K562 (cell line): ENCODE measurements at regions not wholly inside any gene's neighbourhood (a gene's known extent, or its start where the extent isn't known, plus 50 kb on each side); places are given as distances from the start of the nearest gene placed in this dataset.

Source experiments
- ATAC-seq: fragments of 200-7000 bp; cut with Tn5 transposase; 3 replicates; pipeline ENCODE4 v1.9.1; 2020; ENCODE audit warnings: moderate library complexity
- BruUV-seq: library from RNA; stranded (reverse); fragments of 400-500 nt; replicated peaks from 2 replicates; lab custom pipeline; 2021; lab: Mats Ljungman, UMichigan
- CTCF ChIA-PET: fragments of 300-600 bp; formaldehyde crosslinking; extraction: SDS; loops from one replicate; lab custom pipeline; 2021; ENCODE audit warnings: low intra/inter-chr PET ratio; lab: Yijun Ruan, JAX
- POLR2A ChIA-PET: fragments of 300-600, 350-650 bp; sonication (Branson Sonifier 250); formaldehyde crosslinking; extraction: SDS; loops from one replicate; lab custom pipeline; 2021; ENCODE audit warnings: antibody characterized with exemption, inconsistent platforms; lab: Yijun Ruan, JAX
- DNase-seq, 4 experiments: peaks; one replicate each; pipeline versions ENCODE4 v3.0.0 to v3.0.0-alpha.2; 2011 to 2018; ENCODE audit warnings: low spot score in 3 of 4, mixed read lengths in 3 of 4; ENCODE audit errors: extremely low read depth in 1 of 4
- FAIRE-seq: peaks from 2 replicates; lab custom pipeline; 2011; peaks lifted over from hg19 to GRCh38; lab: Jason Lieb, UNC
- H2AFZ ChIP-seq: 2 replicates; pipeline ENCODE4 v1.6.0; 2011; ENCODE audit warnings: low read depth, low read length, control low read depth, inconsistent platforms
- H3K27ac ChIP-seq: fragments of 200-600 bp; 3 replicates; pipeline ENCODE4 v1.8.0; 2011; ENCODE audit warnings: low read depth, mild to moderate bottlenecking, control low read depth, inconsistent platforms, low read length, moderate library complexity, mixed read lengths; ENCODE audit errors: extremely low read depth
- H3K27me3 ChIP-seq, 2 experiments: fragments of 300-600 bp in 1 of 2; 2 replicates in 1 of 2; 3 replicates in 1 of 2; pipeline versions ENCODE4 v1.6.0 to v1.8.0; 2011; ENCODE audit warnings: inconsistent platforms in 2 of 2, low read length in 2 of 2, mild to moderate bottlenecking in 1 of 2, mixed read lengths in 1 of 2, moderate library complexity in 1 of 2; ENCODE audit not compliant: control insufficient read depth in 2 of 2, insufficient read depth in 2 of 2
- H3K36me3 ChIP-seq: fragments of 300-600 bp; 3 replicates; pipeline ENCODE4 v1.8.0; 2011; ENCODE audit warnings: mild to moderate bottlenecking, low read length, inconsistent platforms; ENCODE audit not compliant: control insufficient read depth, insufficient read depth
- H3K4me1 ChIP-seq, 2 experiments: fragments of 200-600 bp in 1 of 2; replicated peaks in 1 of 2; 2 replicates in 1 of 2; 3 replicates in 1 of 2; pipeline versions ENCODE4 v1.5.1 to v1.8.0; 2011; ENCODE audit warnings: inconsistent platforms in 2 of 2, low read length in 2 of 2, mild to moderate bottlenecking in 1 of 2, mixed read lengths in 1 of 2, moderate library complexity in 1 of 2; ENCODE audit not compliant: control insufficient read depth in 2 of 2, insufficient read depth in 2 of 2
- H3K4me2 ChIP-seq: 2 replicates; pipeline ENCODE4 v1.6.1; 2011; ENCODE audit warnings: low read length, control low read depth, inconsistent platforms, mixed read lengths; ENCODE audit not compliant: insufficient read depth
- H3K4me3 ChIP-seq: fragments of 200-600 bp; sonication (generic), shearing (Covaris generic); 2 replicates; pipeline ENCODE4 v1.5.1; 2016; ENCODE audit warnings: control low read depth, inconsistent platforms
- H3K79me2 ChIP-seq: fragments of 200-600 bp; 3 replicates; pipeline ENCODE4 v1.8.0; 2011; ENCODE audit warnings: low read length, inconsistent platforms; ENCODE audit not compliant: control insufficient read depth, insufficient read depth
- H3K9ac ChIP-seq, 2 experiments: 2 replicates each; pipeline versions ENCODE4 v1.6.0 to v1.6.1; 2011; ENCODE audit warnings: low read depth in 2 of 2, low read length in 2 of 2, control low read depth in 1 of 2, inconsistent platforms in 1 of 2, mild to moderate bottlenecking in 1 of 2, mixed read lengths in 1 of 2; ENCODE audit not compliant: insufficient read depth in 1 of 2
- H3K9me1 ChIP-seq: one replicate; pipeline ENCODE4 v1.6.0; 2011; ENCODE audit warnings: inconsistent platforms, mild to moderate bottlenecking, low read length, moderate library complexity; ENCODE audit not compliant: control insufficient read depth, insufficient read depth
- H3K9me3 ChIP-seq: replicated peaks from 2 replicates; pipeline ENCODE4 v1.5.1; 2011; ENCODE audit warnings: low read depth, low read length, inconsistent platforms; ENCODE audit not compliant: control insufficient read depth, insufficient read depth
- H4K20me1 ChIP-seq: replicated peaks from 2 replicates; pipeline ENCODE4 v1.6.1; 2011; ENCODE audit warnings: low read length, inconsistent platforms, mixed read lengths; ENCODE audit not compliant: control insufficient read depth, insufficient read depth
- E4F1 ChIP-seq: fragments of 250-450 bp; sonication (Bioruptor Pico); IDR thresholded peaks from 2 replicates; pipeline ENCODE4 v1.5.0; 2021; ENCODE audit warnings: mild to moderate bottlenecking, borderline replicate concordance
- EP400 ChIP-seq: fragments of 450-650 bp; IDR thresholded peaks from 2 replicates; pipeline ENCODE4 v1.6.1; 2017; ENCODE audit warnings: antibody characterized with exemption, mild to moderate bottlenecking, moderate library complexity
- HDAC3 ChIP-seq: fragments of 450-650 bp; IDR thresholded peaks from 2 replicates; pipeline ENCODE4 v1.6.1; 2018; ENCODE audit warnings: borderline replicate concordance, mild to moderate bottlenecking, moderate library complexity; ENCODE audit not compliant: partially characterized antibody
- HNRNPH1 ChIP-seq: fragments of 200-400 bp; formaldehyde crosslinking; optimal IDR thresholded peaks from 2 replicates; pipeline ENCODE3; 2017; ENCODE audit warnings: low read depth, mild to moderate bottlenecking, low read length, moderate library complexity
- KAT8 ChIP-seq: fragments of 450-650 bp; IDR thresholded peaks from 2 replicates; pipeline ENCODE4 v1.6.1; 2016; ENCODE audit warnings: low read depth, mild to moderate bottlenecking
- MTA3 ChIP-seq: fragments of 450-650 bp; formaldehyde crosslinking; IDR thresholded peaks from 2 replicates; pipeline ENCODE4 v1.6.1; 2017; ENCODE audit warnings: mild to moderate bottlenecking, borderline replicate concordance
- PRMT5 ChIP-seq: sonication (generic); formaldehyde crosslinking; IDR thresholded peaks from 2 replicates; pipeline ENCODE4 v1.5.0; 2020; ENCODE audit warnings: missing genetic modification reagents
- SRSF9 ChIP-seq: fragments of 200-400 bp; formaldehyde crosslinking; IDR thresholded peaks from 2 replicates; pipeline ENCODE4 v1.6.1; 2017; ENCODE audit warnings: low read depth, low read length, borderline replicate concordance
- ZC3H11A ChIP-seq: IDR thresholded peaks from 2 replicates; pipeline ENCODE4 v1.6.1; 2012; ENCODE audit warnings: low read depth, low read length, improper control_type of control experiment
- ZNF766 ChIP-seq: fragments of 200-800 bp; sonication (Bioruptor generic); conservative IDR thresholded peaks from 2 replicates; pipeline ENCODE4 v1.6.1; 2016; ENCODE audit warnings: missing genetic modification characterization, missing compliant biosample characterization
- WGBS: fragments of 100-300 bp; shearing (Covaris generic); methylation state at CpG from one replicate; pipeline ENCODE4 v1.1.6; 2016; ENCODE audit warnings: low coverage, mixed read lengths; ENCODE audit not compliant: insufficient coverage; ENCODE audit errors: missing lambda C conversion rate; 5-methylcytosine and 5-hydroxymethylcytosine counted together
- in situ Hi-C: fragments of 300-500 bp; cut with MboI; formaldehyde crosslinking; loops from 4 replicates; pipeline ENCODE4 v1.15.0; 2018; ENCODE audit warnings: inconsistent platforms, mixed read lengths
- intact Hi-C: fragments of 100-400 bp; cut with micrococcal nuclease; formaldehyde crosslinking; loops from 2 replicates; pipeline ENCODE4 v1.14.2; 2022
- TF ChIP-seq, protein P1 (sequence below): fragments of 450-650 bp; conservative IDR thresholded peaks from 2 replicates; pipeline ENCODE4 v1.6.1; 2016; ENCODE audit warnings: missing genetic modification characterization, low read depth, mild to moderate bottlenecking, control low read depth, missing compliant biosample characterization
- TF ChIP-seq, protein P2 (sequence below): fragments of 250-450 bp; sonication (Bioruptor Pico); IDR thresholded peaks from 2 replicates; pipeline ENCODE4 v1.9.0; 2021; ENCODE audit warnings: mild to moderate bottlenecking, inconsistent platforms

DNA sequence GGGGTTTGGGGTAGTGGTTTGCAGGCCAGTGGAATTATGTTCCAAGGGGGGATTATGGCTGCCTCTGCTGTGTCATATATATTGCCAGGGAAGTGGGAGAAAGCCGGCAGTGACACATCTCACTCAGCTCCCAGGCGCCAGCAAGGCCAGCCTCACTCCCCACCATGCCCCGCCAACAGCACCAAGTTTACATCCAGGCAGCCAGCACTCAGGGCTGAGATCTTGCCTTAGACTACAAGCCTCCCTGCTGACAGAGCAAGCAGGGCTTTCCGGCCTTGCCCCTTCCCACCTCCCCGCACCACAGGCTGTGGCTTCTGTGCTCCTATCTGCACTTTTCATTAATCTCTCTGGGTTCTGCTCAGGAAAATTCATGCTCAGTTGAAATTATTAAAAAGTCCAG, 385.1 kb downstream of the MZT1 start (continued):
- TF ChIP-seq KAT8, result no peak
- TF ChIP-seq HNRNPH1, result no peak

- no peak for DNase-seq
- POLR2A ChIA-PET, result no interaction called here
- CTCF ChIA-PET, result no interaction called here
- WGBS, result 0% methylated on average over 5 of the region's 5 CpGs
- Histone ChIP-seq H3K4me1 (no peaks in the 10 kb centered on the region), H3K36me3 (no peaks in the 10 kb centered on the region), H3K27ac (no peak overlapping the region), H4K20me1 (no peaks in the 10 kb centered on the region), H3K79me2 (no peaks in the 10 kb centered on the region), H3K27me3 (no peaks in the 10 kb centered on the region), H3K9me1 (no peaks in the 10 kb centered on the region), H3K9me3 (no peaks in the 10 kb centered on the region), H3K9ac (no peak overlapping the region), H2AFZ (no peak overlapping the region), H3K4me2 (no peak overlapping the region), H3K4me3 (no peak overlapping the region)
- no peak for FAIRE-seq
- no TSS peak for BruUV-seq
- intact Hi-C loops, result no loop called here
- no peak for ATAC-seq
- in situ Hi-C loops, result no loop called here
- no peak for TF ChIP-seq SRSF9
- TF ChIP-seq, protein P1, sequence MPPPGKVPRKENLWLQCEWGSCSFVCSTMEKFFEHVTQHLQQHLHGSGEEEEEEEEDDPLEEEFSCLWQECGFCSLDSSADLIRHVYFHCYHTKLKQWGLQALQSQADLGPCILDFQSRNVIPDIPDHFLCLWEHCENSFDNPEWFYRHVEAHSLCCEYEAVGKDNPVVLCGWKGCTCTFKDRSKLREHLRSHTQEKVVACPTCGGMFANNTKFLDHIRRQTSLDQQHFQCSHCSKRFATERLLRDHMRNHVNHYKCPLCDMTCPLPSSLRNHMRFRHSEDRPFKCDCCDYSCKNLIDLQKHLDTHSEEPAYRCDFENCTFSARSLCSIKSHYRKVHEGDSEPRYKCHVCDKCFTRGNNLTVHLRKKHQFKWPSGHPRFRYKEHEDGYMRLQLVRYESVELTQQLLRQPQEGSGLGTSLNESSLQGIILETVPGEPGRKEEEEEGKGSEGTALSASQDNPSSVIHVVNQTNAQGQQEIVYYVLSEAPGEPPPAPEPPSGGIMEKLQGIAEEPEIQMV, result no peak
- TF ChIP-seq ZC3H11A, result no peak
- no peak for TF ChIP-seq ZNF766
- TF ChIP-seq EP400, result no peak
- TF ChIP-seq PRMT5 (CRISPR knock-in tag), result no peak
- no peak for TF ChIP-seq HDAC3
- TF ChIP-seq MTA3, result no peak
- TF ChIP-seq, protein P2, sequence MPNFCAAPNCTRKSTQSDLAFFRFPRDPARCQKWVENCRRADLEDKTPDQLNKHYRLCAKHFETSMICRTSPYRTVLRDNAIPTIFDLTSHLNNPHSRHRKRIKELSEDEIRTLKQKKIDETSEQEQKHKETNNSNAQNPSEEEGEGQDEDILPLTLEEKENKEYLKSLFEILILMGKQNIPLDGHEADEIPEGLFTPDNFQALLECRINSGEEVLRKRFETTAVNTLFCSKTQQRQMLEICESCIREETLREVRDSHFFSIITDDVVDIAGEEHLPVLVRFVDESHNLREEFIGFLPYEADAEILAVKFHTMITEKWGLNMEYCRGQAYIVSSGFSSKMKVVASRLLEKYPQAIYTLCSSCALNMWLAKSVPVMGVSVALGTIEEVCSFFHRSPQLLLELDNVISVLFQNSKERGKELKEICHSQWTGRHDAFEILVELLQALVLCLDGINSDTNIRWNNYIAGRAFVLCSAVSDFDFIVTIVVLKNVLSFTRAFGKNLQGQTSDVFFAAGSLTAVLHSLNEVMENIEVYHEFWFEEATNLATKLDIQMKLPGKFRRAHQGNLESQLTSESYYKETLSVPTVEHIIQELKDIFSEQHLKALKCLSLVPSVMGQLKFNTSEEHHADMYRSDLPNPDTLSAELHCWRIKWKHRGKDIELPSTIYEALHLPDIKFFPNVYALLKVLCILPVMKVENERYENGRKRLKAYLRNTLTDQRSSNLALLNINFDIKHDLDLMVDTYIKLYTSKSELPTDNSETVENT (CRISPR knock-in tag), result no peak
- no peak for TF ChIP-seq E4F1 (CRISPR knock-in tag)
Observed at GRCh38 chr13:72341904-72342303, 385.5 kb downstream of the MZT1 start.
